LNCAP (cell line): ENCODE measurements at regions not wholly inside any gene's neighbourhood (a gene's known extent, or its start where the extent isn't known, plus 50 kb on each side); places are given as distances from the start of the nearest gene placed in this dataset.

Experiments used
- TF ChIP-seq, protein P1 (sequence below): fragments of 450-650 bp; IDR thresholded peaks from 2 replicates; pipeline ENCODE4 v1.5.1; 2017; ENCODE audit warnings: mild to moderate bottlenecking

- TF ChIP-seq, protein P1, sequence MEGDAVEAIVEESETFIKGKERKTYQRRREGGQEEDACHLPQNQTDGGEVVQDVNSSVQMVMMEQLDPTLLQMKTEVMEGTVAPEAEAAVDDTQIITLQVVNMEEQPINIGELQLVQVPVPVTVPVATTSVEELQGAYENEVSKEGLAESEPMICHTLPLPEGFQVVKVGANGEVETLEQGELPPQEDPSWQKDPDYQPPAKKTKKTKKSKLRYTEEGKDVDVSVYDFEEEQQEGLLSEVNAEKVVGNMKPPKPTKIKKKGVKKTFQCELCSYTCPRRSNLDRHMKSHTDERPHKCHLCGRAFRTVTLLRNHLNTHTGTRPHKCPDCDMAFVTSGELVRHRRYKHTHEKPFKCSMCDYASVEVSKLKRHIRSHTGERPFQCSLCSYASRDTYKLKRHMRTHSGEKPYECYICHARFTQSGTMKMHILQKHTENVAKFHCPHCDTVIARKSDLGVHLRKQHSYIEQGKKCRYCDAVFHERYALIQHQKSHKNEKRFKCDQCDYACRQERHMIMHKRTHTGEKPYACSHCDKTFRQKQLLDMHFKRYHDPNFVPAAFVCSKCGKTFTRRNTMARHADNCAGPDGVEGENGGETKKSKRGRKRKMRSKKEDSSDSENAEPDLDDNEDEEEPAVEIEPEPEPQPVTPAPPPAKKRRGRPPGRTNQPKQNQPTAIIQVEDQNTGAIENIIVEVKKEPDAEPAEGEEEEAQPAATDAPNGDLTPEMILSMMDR = no peak
Measured at GRCh38 chr11:15300341-15300740, 185.6 kb downstream of the INSC start.

- TF ChIP-seq, protein P1 = no peak
Measured at GRCh38 chr11:15307619-15308024, 192.9 kb downstream of the INSC start.

DNA sequence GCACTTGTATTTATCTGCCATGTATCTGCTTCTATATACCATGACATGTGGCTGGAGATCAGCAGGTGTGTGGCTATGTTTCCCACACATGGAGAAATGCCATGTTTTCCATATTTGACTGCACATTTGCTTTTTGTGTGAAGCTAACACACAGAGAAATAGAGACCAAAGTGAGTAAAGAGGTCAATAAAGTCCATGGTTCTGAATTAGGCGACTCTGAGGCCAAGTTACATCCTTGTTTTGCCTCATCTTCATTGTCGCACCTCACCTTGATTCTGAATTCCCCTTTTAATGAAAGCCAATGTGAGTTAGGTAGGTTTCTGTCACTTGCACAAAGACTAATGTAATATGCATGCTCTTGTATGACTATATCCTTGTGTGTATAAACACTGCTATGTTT is 194.1 kb downstream of the INSC start:
- TF ChIP-seq, protein P1 = no peak

DNA sequence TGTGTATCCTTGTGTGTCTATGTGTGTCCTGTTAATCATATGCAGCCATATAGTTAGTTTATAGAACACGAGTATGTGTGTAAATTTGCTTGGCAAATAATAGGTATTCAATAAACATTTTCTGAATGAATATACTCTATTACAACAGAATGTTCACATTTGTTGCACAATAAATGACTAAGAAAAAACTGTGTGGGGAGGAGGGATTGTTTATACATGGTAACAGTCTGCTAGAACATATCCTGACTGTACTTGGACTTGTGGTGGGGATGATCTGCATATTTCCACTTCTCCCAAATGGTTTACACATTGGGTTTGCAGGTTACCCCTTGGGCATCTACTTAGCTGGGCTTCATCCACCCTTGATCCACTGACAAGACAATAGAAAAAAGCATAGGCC is 194.6 kb downstream of the INSC start:
- TF ChIP-seq, protein P1 = no peak

- TF ChIP-seq, protein P1 = no peak
Measured at GRCh38 chr11:15313862-15314261, 199.1 kb downstream of the INSC start.

DNA sequence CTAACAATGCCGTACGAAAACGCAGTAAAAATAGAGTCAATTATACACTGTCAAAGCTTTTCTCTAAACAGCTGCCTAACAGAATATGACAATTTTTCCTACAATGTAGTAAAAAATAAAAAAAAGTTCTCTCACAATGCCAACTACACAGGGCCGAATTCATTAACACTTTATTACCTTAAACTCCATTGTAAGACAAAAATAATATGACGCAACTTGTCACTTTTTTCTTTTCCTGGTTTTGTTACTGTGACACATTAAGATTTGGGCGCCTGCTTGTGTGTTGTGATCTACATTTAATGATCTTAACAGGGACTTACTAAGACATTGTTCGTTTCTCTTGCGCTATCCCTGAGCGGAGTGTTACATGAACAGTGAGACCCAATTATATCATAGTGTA is 204.1 kb downstream of the INSC start:
- TF ChIP-seq, protein P1 = no peak

- TF ChIP-seq, protein P1 = no peak
Measured at GRCh38 chr11:15326520-15326919, 211.8 kb downstream of the INSC start.

DNA sequence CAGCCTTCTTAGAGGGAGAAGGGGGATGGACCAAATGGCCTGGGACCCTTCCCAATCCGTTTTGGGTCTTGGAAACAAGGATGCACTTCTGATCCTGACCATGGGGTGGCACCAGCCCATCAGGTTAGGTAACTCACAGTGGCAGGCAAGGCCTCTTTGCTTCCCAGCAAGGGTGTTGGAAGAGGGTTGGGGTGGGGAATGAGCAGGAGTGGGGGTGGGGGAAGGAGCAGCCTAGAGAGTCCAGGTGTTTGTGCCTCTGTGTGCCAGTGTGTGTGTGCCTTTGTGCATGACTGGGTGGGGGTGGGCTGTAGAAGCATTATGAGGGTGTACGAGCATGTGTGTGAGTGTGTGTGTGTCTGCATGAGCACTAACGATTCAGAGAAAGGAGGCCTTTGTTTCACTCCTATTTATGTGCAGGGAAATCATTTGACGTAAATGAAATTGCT is 213.1 kb downstream of the INSC start:
- TF ChIP-seq, protein P1 = peak; percentile 74
